OCI-LY3 (cell line): ENCODE measurements at regions not wholly inside any gene's neighbourhood (a gene's known extent, or its start where the extent isn't known, plus 50 kb on each side); places are given as distances from the start of the nearest gene placed in this dataset.

Experiments used
- H2AFZ ChIP-seq: fragments of 200-600, 300-600 bp; shearing (Covaris generic); 2 replicates; pipeline ENCODE4 v1.6.0; 2014; ENCODE audit warnings: antibody characterized with exemption, low read depth, low read length
- H3K27ac ChIP-seq: fragments of 200-600, 300-600 bp; sonication (generic); 2 replicates; pipeline ENCODE4 v1.5.1; 2014; ENCODE audit warnings: mild to moderate bottlenecking, low read length, moderate library complexity, mixed read lengths
- H3K27me3 ChIP-seq: fragments of 200-600, 300-600 bp; sonication (generic); 2 replicates; pipeline ENCODE4 v1.6.1; 2014; ENCODE audit warnings: low read depth, low read length, mixed read lengths
- H3K36me3 ChIP-seq: fragments of 200-600, 300-600 bp; sonication (generic); replicated peaks from 2 replicates; pipeline ENCODE3; 2014; ENCODE audit warnings: low read depth, low read length, mixed read lengths
- H3K4me1 ChIP-seq: fragments of 300-600, 200-600 bp; sonication (generic); 2 replicates; pipeline ENCODE4 v1.6.1; 2014; ENCODE audit warnings: low read length, mixed read lengths
- H3K4me2 ChIP-seq: fragments of 200-600, 300-600 bp; sonication (generic); 2 replicates; pipeline ENCODE4 v1.6.1; 2014; ENCODE audit warnings: low read length, mixed read lengths
- H3K4me3 ChIP-seq: fragments of 300-600, 200-600 bp; sonication (generic); 2 replicates; pipeline ENCODE4 v1.5.1; 2014; ENCODE audit warnings: antibody characterized with exemption, mild to moderate bottlenecking, low read length, moderate library complexity
- H3K79me2 ChIP-seq: fragments of 300-600, 200-600 bp; shearing (Covaris generic); 2 replicates; pipeline ENCODE4 v1.6.1; 2014; ENCODE audit warnings: mild to moderate bottlenecking, low read length, mixed read lengths
- H3K9ac ChIP-seq: fragments of 300-600, 200-600 bp; shearing (Covaris generic); 2 replicates; pipeline ENCODE4 v1.6.0; 2014; ENCODE audit warnings: mild to moderate bottlenecking, low read length, moderate library complexity
- H3K9me3 ChIP-seq: fragments of 200-600, 300-600 bp; shearing (Covaris generic); 2 replicates; pipeline ENCODE4 v1.6.1; 2014; ENCODE audit warnings: low read length, mixed read lengths; ENCODE audit not compliant: insufficient read depth
- H4K20me1 ChIP-seq: fragments of 200-600, 300-600 bp; sonication (generic); 2 replicates; pipeline ENCODE4 v1.6.1; 2016; ENCODE audit warnings: low read length, mixed read lengths; ENCODE audit not compliant: insufficient read depth
- EZH2phosphoT487 ChIP-seq: fragments of 200-600 bp; shearing (Covaris generic); IDR thresholded peaks from 2 replicates; pipeline ENCODE4 v1.6.1; 2018; ENCODE audit warnings: antibody characterized with exemption, mixed run types, low read depth
- TF ChIP-seq, protein P1 (sequence below): fragments of 200-600, 300-600 bp; sonication (generic); IDR thresholded peaks from 2 replicates; pipeline ENCODE4 v1.5.1; 2014; ENCODE audit warnings: antibody characterized with exemption, low read length, low read depth

DNA sequence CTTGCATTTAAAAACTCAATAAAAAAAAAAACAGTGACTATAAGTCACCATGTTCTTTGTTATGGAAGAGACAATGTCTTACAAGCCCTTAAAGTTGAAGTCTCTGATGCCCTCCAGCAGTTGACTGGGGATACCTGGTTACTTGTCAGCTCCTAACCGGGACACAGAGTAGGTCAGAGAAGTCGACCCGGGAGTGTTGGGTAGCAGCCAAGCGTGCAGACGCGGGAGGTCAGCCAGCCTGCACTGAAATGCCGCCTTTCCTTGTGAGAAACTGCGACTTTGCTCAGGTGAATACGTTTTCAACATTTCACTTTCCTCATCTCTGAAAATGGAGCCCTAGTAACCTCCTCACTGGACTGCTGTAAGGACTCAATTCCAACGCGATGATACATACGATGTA is 81.8 kb downstream of the F11 start:
- no peaks in the 10 kb centered on the region for H3K4me1 ChIP-seq
- no peak overlapping the region for H3K27ac ChIP-seq
- H3K4me2 ChIP-seq = no peak overlapping the region
- TF ChIP-seq EZH2phosphoT487 = no peak
- TF ChIP-seq, protein P1, sequence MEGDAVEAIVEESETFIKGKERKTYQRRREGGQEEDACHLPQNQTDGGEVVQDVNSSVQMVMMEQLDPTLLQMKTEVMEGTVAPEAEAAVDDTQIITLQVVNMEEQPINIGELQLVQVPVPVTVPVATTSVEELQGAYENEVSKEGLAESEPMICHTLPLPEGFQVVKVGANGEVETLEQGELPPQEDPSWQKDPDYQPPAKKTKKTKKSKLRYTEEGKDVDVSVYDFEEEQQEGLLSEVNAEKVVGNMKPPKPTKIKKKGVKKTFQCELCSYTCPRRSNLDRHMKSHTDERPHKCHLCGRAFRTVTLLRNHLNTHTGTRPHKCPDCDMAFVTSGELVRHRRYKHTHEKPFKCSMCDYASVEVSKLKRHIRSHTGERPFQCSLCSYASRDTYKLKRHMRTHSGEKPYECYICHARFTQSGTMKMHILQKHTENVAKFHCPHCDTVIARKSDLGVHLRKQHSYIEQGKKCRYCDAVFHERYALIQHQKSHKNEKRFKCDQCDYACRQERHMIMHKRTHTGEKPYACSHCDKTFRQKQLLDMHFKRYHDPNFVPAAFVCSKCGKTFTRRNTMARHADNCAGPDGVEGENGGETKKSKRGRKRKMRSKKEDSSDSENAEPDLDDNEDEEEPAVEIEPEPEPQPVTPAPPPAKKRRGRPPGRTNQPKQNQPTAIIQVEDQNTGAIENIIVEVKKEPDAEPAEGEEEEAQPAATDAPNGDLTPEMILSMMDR = no peak
- no peak overlapping the region for H2AFZ ChIP-seq
- no peaks in the 10 kb centered on the region for H3K36me3 ChIP-seq
- H3K4me3 ChIP-seq = no peak overlapping the region
- H3K79me2 ChIP-seq = no peaks in the 10 kb centered on the region
- no peak overlapping the region for H3K9ac ChIP-seq
- H3K9me3 ChIP-seq = no peaks in the 10 kb centered on the region
- H3K27me3 ChIP-seq = no peaks in the 10 kb centered on the region
- H4K20me1 ChIP-seq = no peaks in the 10 kb centered on the region

DNA sequence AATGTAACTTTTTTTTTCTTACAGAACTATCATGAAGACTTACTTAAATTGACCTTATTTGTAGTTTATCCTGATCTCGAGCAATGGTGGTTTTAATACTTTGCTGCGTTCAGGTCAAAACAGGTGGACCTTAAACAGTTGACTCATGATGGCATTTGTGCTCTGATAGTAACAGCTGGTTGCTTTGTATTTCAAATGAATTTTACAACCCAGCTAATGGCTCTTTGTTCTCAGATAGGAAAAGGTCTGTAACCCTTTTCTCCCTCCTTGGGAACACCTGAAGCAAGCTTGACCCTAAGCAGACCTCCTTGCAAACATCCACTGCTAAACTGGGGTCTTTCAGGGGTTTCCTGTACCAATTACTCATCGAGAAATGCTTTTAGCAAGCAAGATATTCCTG is 79.2 kb downstream of the F11 start:
- Histone ChIP-seq H3K36me3 (no peaks in the 10 kb centered on the region), H3K4me3 (no peak overlapping the region), H3K79me2 (no peaks in the 10 kb centered on the region), H3K9me3 (no peaks in the 10 kb centered on the region), H4K20me1 (no peaks in the 10 kb centered on the region), H3K4me2 (no peak overlapping the region), H2AFZ (no peak overlapping the region), H3K27ac (no peak overlapping the region), H3K27me3 (no peaks in the 10 kb centered on the region), H3K9ac (no peak overlapping the region), H3K4me1 (no peaks in the 10 kb centered on the region)
- TF ChIP-seq, protein P1 = no peak

DNA sequence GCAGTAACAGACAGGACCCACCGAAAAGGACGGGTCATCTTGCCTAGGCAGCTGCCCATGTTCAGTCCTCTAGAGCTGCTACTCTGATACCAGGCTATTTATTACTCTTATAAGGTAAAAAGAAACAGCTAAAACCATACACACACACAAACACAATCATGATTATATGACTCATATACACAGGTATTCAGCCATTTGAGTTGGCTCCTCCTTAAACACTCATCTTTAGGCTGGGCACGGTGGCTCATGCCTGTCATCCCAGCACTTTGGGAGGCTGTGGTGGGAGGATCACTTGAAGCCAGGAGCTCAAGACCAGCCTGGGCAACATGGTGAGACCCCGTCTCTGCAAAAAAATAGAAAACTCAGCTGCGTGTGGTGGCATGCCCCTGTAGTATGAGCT is 76.6 kb downstream of the F11 start:
- H2AFZ ChIP-seq = no peak overlapping the region
- H3K27ac ChIP-seq = no peak overlapping the region
- no peaks in the 10 kb centered on the region for H3K36me3 ChIP-seq
- no peak overlapping the region for H3K4me2 ChIP-seq
- no peaks in the 10 kb centered on the region for H4K20me1 ChIP-seq
- H3K27me3 ChIP-seq = no peaks in the 10 kb centered on the region
- no peaks in the 10 kb centered on the region for H3K9me3 ChIP-seq
- H3K79me2 ChIP-seq = no peaks in the 10 kb centered on the region
- no peak overlapping the region for H3K4me3 ChIP-seq
- no peak overlapping the region for H3K9ac ChIP-seq
- no peak for TF ChIP-seq EZH2phosphoT487
- no peaks in the 10 kb centered on the region for H3K4me1 ChIP-seq

DNA sequence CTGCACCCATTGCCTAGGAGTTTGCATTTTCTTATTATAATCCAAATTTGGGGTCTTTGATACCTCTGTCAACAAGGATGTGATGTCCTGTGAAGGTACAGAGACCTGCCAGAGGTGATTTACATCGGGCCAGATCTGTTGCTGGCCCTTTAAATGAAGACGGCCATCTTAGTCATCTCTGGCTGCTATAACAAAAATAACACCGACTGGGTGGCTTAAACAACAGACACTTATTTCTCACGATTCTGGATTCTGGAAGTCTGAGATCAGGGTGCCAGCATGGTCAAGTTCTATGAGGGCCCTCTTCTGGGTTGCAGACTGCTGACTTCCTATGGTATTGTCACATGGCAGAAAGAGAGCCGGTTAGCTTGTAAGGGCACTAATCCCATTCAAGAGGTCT is 75.7 kb downstream of the F11 start:
- Histone ChIP-seq H3K9ac (no peak overlapping the region), H3K36me3 (no peaks in the 10 kb centered on the region), H4K20me1 (no peaks in the 10 kb centered on the region), H3K27ac (no peak overlapping the region), H3K4me1 (no peaks in the 10 kb centered on the region), H3K79me2 (no peaks in the 10 kb centered on the region), H3K4me3 (no peak overlapping the region), H2AFZ (no peak overlapping the region), H3K4me2 (no peak overlapping the region), H3K27me3 (no peaks in the 10 kb centered on the region), H3K9me3 (no peaks in the 10 kb centered on the region)
- no peak for TF ChIP-seq EZH2phosphoT487
- TF ChIP-seq, protein P1 = no peak
